Panc1 (cell line): ENCODE measurements at regions not wholly inside any gene's neighbourhood (a gene's known extent, or its start where the extent isn't known, plus 50 kb on each side); places are given as distances from the start of the nearest gene placed in this dataset.

Source experiments
- POLR2AphosphoS5 ChIP-seq: IDR thresholded peaks from 2 replicates; pipeline ENCODE4 v1.6.1; 2012; ENCODE audit warnings: mild to moderate bottlenecking, low read depth, low read length, moderate library complexity
- SIN3A ChIP-seq: IDR thresholded peaks from 2 replicates; pipeline ENCODE4 v1.6.1; 2012; ENCODE audit warnings: low read depth, mild to moderate bottlenecking, low read length, moderate library complexity, borderline replicate concordance; ENCODE audit not compliant: insufficient read depth
- TCF7L2 ChIP-seq: IDR thresholded peaks from 2 replicates; pipeline ENCODE4 v1.6.1; 2011; ENCODE audit warnings: mild to moderate bottlenecking, low read depth, low read length, inconsistent platforms
- TF ChIP-seq, protein P1 (sequence below): fragments of 450-650 bp; IDR thresholded peaks from 2 replicates; pipeline ENCODE4 v1.5.1; 2017; ENCODE audit warnings: mild to moderate bottlenecking
- TF ChIP-seq, protein P2 (sequence below), 2 experiments: IDR thresholded peaks; 2 replicates each; pipeline ENCODE4 v1.6.1; 2011 to 2012; ENCODE audit warnings: low read depth in 2 of 2, control low read depth in 1 of 2, low read length in 1 of 2, mild to moderate bottlenecking in 1 of 2, moderate library complexity in 1 of 2; ENCODE audit not compliant: insufficient read depth in 1 of 2

DNA sequence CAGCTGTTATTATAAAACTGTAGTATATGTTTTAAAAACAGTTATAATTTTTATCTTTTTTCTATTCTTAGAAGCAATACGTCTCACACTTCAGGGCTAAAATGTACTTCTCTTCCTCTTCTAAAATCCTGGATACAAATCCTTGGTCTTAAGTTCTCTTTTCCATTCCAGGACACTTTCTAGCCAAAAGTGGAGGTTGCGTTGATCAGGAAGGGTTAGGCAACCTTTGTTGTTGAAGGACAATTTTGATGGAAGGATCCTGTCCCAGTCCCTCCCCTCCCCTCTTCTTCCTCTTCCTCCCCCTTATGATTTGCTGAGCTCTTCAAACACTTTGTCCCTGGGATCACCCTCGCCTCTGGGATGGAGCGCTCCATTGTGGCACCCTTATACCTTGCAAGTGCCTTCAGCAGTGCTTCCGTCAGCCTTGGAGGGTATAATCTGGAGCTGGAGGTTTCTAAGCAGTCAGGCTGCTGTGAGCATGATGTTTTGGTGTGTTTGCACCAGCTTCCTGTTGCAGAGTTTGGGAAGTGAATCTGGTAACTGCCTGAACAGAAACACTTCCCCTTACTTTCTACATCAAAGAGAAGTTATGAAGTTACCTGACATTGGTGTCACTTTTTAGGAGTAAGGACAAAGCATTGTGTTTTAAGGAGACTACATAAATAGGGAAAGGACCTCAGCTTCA lies 87.4 kb upstream of the SLC38A2 start:
- TF ChIP-seq, protein P1, sequence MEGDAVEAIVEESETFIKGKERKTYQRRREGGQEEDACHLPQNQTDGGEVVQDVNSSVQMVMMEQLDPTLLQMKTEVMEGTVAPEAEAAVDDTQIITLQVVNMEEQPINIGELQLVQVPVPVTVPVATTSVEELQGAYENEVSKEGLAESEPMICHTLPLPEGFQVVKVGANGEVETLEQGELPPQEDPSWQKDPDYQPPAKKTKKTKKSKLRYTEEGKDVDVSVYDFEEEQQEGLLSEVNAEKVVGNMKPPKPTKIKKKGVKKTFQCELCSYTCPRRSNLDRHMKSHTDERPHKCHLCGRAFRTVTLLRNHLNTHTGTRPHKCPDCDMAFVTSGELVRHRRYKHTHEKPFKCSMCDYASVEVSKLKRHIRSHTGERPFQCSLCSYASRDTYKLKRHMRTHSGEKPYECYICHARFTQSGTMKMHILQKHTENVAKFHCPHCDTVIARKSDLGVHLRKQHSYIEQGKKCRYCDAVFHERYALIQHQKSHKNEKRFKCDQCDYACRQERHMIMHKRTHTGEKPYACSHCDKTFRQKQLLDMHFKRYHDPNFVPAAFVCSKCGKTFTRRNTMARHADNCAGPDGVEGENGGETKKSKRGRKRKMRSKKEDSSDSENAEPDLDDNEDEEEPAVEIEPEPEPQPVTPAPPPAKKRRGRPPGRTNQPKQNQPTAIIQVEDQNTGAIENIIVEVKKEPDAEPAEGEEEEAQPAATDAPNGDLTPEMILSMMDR = no peak
- no peak for TF ChIP-seq POLR2AphosphoS5
- no peak for TF ChIP-seq SIN3A
- TF ChIP-seq TCF7L2 = no peak
- TF ChIP-seq, protein P2, sequence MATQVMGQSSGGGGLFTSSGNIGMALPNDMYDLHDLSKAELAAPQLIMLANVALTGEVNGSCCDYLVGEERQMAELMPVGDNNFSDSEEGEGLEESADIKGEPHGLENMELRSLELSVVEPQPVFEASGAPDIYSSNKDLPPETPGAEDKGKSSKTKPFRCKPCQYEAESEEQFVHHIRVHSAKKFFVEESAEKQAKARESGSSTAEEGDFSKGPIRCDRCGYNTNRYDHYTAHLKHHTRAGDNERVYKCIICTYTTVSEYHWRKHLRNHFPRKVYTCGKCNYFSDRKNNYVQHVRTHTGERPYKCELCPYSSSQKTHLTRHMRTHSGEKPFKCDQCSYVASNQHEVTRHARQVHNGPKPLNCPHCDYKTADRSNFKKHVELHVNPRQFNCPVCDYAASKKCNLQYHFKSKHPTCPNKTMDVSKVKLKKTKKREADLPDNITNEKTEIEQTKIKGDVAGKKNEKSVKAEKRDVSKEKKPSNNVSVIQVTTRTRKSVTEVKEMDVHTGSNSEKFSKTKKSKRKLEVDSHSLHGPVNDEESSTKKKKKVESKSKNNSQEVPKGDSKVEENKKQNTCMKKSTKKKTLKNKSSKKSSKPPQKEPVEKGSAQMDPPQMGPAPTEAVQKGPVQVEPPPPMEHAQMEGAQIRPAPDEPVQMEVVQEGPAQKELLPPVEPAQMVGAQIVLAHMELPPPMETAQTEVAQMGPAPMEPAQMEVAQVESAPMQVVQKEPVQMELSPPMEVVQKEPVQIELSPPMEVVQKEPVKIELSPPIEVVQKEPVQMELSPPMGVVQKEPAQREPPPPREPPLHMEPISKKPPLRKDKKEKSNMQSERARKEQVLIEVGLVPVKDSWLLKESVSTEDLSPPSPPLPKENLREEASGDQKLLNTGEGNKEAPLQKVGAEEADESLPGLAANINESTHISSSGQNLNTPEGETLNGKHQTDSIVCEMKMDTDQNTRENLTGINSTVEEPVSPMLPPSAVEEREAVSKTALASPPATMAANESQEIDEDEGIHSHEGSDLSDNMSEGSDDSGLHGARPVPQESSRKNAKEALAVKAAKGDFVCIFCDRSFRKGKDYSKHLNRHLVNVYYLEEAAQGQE (IDR thresholded peaks at IDR 0.05; ENCODE audit: insufficient read depth in 1 of 2, low read depth in 2 of 2, low read length in 1 of 2) = no peak
